ENCODE measurements at regions not wholly inside any gene's neighbourhood (a gene's known extent, or its start where the extent isn't known, plus 50 kb on each side); places are given as distances from the start of the nearest gene placed in this dataset.

GRCh38 chr1:19563324-19564097 is 78.2 kb upstream of the CAPZB start (continued):
- TF ChIP-seq KAT7 (CRISPR knock-in tag; IDR thresholded peaks at IDR 0.05; ENCODE audit: borderline replicate concordance) (no peak), DDX20 (tag; IDR thresholded peaks at IDR 0.05; ENCODE audit: low read depth) (no peak), HNRNPUL1 (IDR thresholded peaks at IDR 0.05; ENCODE audit: low read length) (no peak), E2F3 (CRISPR knock-in tag; IDR thresholded peaks at IDR 0.05) (no peak)
- TF ChIP-seq, protein P1, sequence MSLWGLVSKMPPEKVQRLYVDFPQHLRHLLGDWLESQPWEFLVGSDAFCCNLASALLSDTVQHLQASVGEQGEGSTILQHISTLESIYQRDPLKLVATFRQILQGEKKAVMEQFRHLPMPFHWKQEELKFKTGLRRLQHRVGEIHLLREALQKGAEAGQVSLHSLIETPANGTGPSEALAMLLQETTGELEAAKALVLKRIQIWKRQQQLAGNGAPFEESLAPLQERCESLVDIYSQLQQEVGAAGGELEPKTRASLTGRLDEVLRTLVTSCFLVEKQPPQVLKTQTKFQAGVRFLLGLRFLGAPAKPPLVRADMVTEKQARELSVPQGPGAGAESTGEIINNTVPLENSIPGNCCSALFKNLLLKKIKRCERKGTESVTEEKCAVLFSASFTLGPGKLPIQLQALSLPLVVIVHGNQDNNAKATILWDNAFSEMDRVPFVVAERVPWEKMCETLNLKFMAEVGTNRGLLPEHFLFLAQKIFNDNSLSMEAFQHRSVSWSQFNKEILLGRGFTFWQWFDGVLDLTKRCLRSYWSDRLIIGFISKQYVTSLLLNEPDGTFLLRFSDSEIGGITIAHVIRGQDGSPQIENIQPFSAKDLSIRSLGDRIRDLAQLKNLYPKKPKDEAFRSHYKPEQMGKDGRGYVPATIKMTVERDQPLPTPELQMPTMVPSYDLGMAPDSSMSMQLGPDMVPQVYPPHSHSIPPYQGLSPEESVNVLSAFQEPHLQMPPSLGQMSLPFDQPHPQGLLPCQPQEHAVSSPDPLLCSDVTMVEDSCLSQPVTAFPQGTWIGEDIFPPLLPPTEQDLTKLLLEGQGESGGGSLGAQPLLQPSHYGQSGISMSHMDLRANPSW (CRISPR knock-in tag; IDR thresholded peaks at IDR 0.05), result no peak

GRCh38 chr1:19562847-19563246 is 77.5 kb upstream of the CAPZB start:
- Histone ChIP-seq H3K36me3 (ENCODE audit: control insufficient read depth, insufficient read depth, low read length) (no peaks in the 10 kb centered on the region), H3K27ac (ENCODE audit: extremely low read depth, low read depth, low read length) (no peak overlapping the region), H2AFZ (ENCODE audit: low read depth, low read length) (no peak overlapping the region), H3K9ac (ENCODE audit: insufficient read depth in 1 of 2, low read depth in 2 of 2, low read length in 2 of 2) (no peak overlapping the region), H3K27me3 (ENCODE audit: control insufficient read depth in 2 of 2, insufficient read depth in 2 of 2, low read length in 2 of 2) (peaks cover 20 to 33% of the 10 kb centered on the region in 2 experiments), H3K4me2 (ENCODE audit: insufficient read depth, low read length) (no peak overlapping the region), H3K9me3 (replicated peaks; ENCODE audit: control insufficient read depth, insufficient read depth, low read depth, low read length) (no peaks in the 10 kb centered on the region), H4K20me1 (replicated peaks; ENCODE audit: control insufficient read depth, insufficient read depth, low read length) (no peaks in the 10 kb centered on the region), H3K4me3 (no peak overlapping the region), H3K79me2 (ENCODE audit: control insufficient read depth, insufficient read depth, low read length) (no peaks in the 10 kb centered on the region), H3K4me1 (replicated peaks in 1 of 2; ENCODE audit: control insufficient read depth in 2 of 2, insufficient read depth in 2 of 2, low read length in 2 of 2) (peaks cover 0 to 4% of the 10 kb centered on the region in 2 experiments; a peak in 2 of 5 replicates), H3K9me1 (ENCODE audit: control insufficient read depth, insufficient read depth, low read length) (no peaks in the 10 kb centered on the region)
- in situ Hi-C loops (cut with MboI), result no loop called here
- intact Hi-C loops (cut with micrococcal nuclease), result no loop called here
- no TSS peak for BruUV-seq (replicated peaks)
- DNase-seq (ENCODE audit: extremely low read depth in 1 of 4, low spot score in 3 of 4) (peak in 1 of 4 experiments; percentile 16), ATAC-seq (peak; percentile 53; the same call in 1 of the 3 replicates), FAIRE-seq (no peak)
- ChIA-PET POLR2A (interaction anchor here (0.6 kb wide), 1 partner anchor 23 kb away, joined by 3 read pairs; no protein-coding TSS in a partner anchor), CTCF (ENCODE audit: low intra/inter-chr PET ratio) (no interaction called here)
- 20% methylated on average over 2 of the region's 2 CpGs for WGBS (ENCODE audit: insufficient coverage, low coverage, missing lambda C conversion rate)
- TF ChIP-seq POLR2H (tag; IDR thresholded peaks at IDR 0.05; ENCODE audit: low read depth) (no peak), BRCA1 (IDR thresholded peaks at IDR 0.05) (no peak), BRCA1 (CRISPR knock-in tag; IDR thresholded peaks at IDR 0.05) (no peak), MTF1 (CRISPR knock-in tag; IDR thresholded peaks at IDR 0.05; ENCODE audit: borderline replicate concordance) (no peak), ZNF444 (CRISPR knock-in tag; IDR thresholded peaks at IDR 0.05) (no peak), NRF1 (conservative IDR thresholded peaks at IDR 0.05 in 1 of 2, IDR thresholded peaks at IDR 0.05 in 1 of 2) (no peak), XRCC3 (IDR thresholded peaks at IDR 0.05) (no peak), ZNF311 (CRISPR knock-in tag; IDR thresholded peaks at IDR 0.05) (no peak), CBFB (CRISPR knock-in tag; IDR thresholded peaks at IDR 0.05) (no peak), U2AF1 (optimal IDR thresholded peaks at IDR 0.05; ENCODE audit: low read depth, low read length) (no peak), DNMT1 (IDR thresholded peaks at IDR 0.05) (no peak)
- TF ChIP-seq, protein P2, sequence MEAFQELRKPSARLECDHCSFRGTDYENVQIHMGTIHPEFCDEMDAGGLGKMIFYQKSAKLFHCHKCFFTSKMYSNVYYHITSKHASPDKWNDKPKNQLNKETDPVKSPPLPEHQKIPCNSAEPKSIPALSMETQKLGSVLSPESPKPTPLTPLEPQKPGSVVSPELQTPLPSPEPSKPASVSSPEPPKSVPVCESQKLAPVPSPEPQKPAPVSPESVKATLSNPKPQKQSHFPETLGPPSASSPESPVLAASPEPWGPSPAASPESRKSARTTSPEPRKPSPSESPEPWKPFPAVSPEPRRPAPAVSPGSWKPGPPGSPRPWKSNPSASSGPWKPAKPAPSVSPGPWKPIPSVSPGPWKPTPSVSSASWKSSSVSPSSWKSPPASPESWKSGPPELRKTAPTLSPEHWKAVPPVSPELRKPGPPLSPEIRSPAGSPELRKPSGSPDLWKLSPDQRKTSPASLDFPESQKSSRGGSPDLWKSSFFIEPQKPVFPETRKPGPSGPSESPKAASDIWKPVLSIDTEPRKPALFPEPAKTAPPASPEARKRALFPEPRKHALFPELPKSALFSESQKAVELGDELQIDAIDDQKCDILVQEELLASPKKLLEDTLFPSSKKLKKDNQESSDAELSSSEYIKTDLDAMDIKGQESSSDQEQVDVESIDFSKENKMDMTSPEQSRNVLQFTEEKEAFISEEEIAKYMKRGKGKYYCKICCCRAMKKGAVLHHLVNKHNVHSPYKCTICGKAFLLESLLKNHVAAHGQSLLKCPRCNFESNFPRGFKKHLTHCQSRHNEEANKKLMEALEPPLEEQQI (IDR thresholded peaks at IDR 0.05), result no peak
